ENCODE measurements at regions not wholly inside any gene's neighbourhood (a gene's known extent, or its start where the extent isn't known, plus 50 kb on each side); places are given as distances from the start of the nearest gene placed in this dataset.

DNA sequence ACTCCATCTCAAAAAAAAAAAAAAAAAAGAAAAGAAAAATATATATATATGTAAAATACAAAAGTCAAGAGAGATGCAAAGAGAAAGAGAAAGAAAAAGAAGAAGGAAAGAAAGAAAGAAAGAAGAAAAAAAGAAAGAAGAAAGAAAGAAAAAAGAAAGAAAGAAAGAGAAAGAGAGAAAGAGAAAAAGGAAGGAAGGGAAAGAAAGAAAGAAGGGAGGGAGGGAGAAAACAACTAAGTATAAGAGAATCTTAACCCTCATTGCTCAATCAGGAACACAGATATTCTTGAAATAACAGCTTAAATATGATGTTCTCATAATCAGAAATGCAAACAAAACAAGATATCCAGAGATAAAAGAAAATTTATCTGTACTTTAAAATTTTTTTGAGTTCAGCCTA lies 54.4 kb upstream of the MARCKS start:
- peaks cover 9% of the 10 kb centered on the region for H3K4me1 Mint-ChIP-seq (ENCODE audit: unreplicated experiment)
- no peaks in the 10 kb centered on the region for H3K36me3 Mint-ChIP-seq
- H3K27ac Mint-ChIP-seq: no peak overlapping the region
- H3K4me3 Mint-ChIP-seq: no peak overlapping the region
- no peak for DNase-seq (ENCODE audit: extremely low spot score, unreplicated experiment)
- peaks cover 4% of the 10 kb centered on the region for H3K9me3 Mint-ChIP-seq
- TF ChIP-seq, protein P1, sequence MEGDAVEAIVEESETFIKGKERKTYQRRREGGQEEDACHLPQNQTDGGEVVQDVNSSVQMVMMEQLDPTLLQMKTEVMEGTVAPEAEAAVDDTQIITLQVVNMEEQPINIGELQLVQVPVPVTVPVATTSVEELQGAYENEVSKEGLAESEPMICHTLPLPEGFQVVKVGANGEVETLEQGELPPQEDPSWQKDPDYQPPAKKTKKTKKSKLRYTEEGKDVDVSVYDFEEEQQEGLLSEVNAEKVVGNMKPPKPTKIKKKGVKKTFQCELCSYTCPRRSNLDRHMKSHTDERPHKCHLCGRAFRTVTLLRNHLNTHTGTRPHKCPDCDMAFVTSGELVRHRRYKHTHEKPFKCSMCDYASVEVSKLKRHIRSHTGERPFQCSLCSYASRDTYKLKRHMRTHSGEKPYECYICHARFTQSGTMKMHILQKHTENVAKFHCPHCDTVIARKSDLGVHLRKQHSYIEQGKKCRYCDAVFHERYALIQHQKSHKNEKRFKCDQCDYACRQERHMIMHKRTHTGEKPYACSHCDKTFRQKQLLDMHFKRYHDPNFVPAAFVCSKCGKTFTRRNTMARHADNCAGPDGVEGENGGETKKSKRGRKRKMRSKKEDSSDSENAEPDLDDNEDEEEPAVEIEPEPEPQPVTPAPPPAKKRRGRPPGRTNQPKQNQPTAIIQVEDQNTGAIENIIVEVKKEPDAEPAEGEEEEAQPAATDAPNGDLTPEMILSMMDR (conservative IDR thresholded peaks at IDR 0.05): no peak
- H3K27me3 Mint-ChIP-seq: no peaks in the 10 kb centered on the region

DNA sequence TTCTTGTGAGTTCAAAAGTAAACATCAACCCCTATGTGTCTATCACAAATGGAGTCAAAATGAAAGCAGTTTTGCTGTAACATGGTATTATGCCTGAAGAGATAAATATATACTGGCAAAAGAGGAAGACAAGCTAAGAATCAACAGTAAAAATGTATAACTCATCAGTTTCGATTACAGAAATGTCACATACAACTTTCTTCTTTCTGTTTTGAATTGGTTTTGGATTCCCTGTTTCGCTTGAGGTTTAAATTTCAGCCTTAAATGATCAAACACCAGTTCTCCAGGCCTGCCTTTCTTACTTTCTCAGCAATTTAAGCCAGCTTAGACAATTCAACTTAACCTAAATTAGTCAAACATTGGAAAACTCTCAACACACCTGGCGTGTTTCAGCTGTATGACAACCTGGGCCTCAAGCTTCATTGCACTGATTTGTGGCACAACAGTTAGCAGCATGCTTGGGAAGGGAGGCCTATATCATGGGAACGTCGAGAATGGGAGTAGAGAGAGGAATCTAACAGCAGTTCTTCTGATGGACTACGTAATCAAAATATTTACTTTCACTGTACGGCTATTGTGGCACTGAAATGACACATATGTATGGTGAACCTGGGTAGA lies 51.9 kb upstream of the MARCKS start:
- no peak overlapping the region for H3K4me3 Mint-ChIP-seq
- TF ChIP-seq, protein P1 (conservative IDR thresholded peaks at IDR 0.05): no peak
- no peaks in the 10 kb centered on the region for H3K36me3 Mint-ChIP-seq
- DNase-seq (ENCODE audit: extremely low spot score, unreplicated experiment): no peak
- peaks cover 4% of the 10 kb centered on the region for H3K9me3 Mint-ChIP-seq
- no peaks in the 10 kb centered on the region for H3K27me3 Mint-ChIP-seq
- H3K4me1 Mint-ChIP-seq (ENCODE audit: unreplicated experiment): peaks cover 9% of the 10 kb centered on the region
- no peak overlapping the region for H3K27ac Mint-ChIP-seq

DNA sequence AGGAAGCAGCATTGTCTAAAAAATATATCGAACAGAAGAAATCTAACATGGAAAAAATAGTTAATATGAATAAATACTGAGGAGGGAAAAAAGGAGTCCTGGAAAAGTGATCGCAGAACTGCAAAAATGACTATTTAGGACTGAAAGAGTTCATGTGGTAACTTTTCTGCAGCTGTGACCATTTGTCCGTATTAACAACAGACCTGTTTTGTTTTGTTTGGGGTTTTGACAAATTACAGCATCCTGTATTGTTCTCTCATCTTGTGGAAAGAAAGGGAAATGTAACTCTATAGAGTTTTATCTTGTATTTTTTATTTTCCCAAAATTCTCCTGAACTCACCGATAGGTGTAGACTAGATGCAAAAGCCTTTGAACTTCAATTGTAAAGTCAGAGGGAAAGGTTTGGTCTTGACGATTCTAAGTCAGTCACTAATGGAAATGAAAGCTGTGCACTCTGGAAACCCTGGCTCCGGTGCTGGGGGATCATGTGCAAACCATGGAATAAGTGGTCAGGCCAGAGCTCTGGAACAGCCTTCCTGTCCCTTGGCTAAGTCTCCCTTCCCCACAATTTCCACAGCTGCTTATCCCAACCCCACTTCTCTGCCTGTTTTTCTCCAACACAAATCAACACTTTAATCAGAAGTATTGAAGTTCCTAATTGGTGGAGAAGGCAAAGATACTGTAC lies 51.2 kb upstream of the MARCKS start:
- Mint-ChIP-seq H3K27ac (no peak overlapping the region), H3K27me3 (no peaks in the 10 kb centered on the region), H3K4me1 (ENCODE audit: unreplicated experiment) (peaks cover 9% of the 10 kb centered on the region), H3K9me3 (peaks cover 4% of the 10 kb centered on the region), H3K36me3 (no peaks in the 10 kb centered on the region), H3K4me3 (no peak overlapping the region)
- no peak for DNase-seq (ENCODE audit: extremely low spot score, unreplicated experiment)
- TF ChIP-seq, protein P1 (conservative IDR thresholded peaks at IDR 0.05): no peak
